ENCODE measurements at regions not wholly inside any gene's neighbourhood (a gene's known extent, or its start where the extent isn't known, plus 50 kb on each side); places are given as distances from the start of the nearest gene placed in this dataset.
"Not testable (repeated sequence)": the region's sequence is repeated elsewhere in the genome, so short reads cannot be mapped to it uniquely, and the experiment has no call there.

DNA sequence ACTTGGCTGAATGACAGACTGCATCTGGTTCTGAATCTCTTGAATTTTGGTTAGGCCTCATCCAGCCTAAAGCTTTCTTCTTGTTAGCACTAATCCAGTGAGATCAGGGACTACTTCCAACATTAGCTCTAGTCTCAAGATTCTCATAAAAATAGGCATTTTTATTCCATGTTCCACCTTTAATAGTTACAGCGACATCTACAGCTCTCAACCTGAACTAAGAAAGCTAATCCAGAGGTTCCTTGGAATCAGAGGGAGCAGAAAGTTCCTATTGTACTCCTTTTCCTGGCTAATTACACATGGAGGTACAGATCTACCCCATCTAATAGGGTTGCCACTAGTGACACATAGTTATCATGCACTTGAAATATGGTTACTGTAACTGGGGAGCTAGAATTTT lies 391.9 kb downstream of the RMST start:
- no peak for DNase-seq
- Histone ChIP-seq H3K27ac (ENCODE audit: low read length) (no peak overlapping the region), H3K36me3 (ENCODE audit: control insufficient read depth, insufficient read depth, low read length) (no peaks in the 10 kb centered on the region), H3K27me3 (ENCODE audit: control insufficient read depth, insufficient read depth, low read length) (no peaks in the 10 kb centered on the region), H3K4me3 (ENCODE audit: low read length) (no peak overlapping the region), H3K9me3 (ENCODE audit: control insufficient read depth, low read depth, low read length) (no peaks in the 10 kb centered on the region), H3K4me1 (ENCODE audit: control insufficient read depth, insufficient read depth, low read length) (no peaks in the 10 kb centered on the region)
- WGBS (ENCODE audit: insufficient coverage, low lambda C conversion rate), result no CpG with 5 or more reads among the region's 1 CpG

DNA sequence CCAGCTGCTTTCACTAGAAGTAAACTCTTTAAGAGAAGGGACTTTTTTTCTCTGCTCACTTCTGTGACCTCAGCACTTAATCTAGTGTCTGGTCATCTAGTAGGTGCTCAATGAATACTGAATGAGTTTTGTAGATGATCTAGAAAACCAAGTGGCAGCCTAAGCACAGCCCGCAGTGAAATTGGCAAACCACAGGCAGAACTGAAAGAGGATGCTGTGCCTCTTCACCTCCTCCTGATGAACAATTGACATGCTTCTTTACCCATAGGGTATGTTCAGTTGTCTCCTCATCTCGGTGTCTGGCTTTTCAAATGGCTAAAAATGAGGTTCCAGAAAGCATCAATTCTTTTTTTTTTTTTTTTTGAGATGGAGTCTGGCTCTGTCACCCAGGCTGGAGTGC lies 399.5 kb downstream of the RMST start:
- no CpG with 5 or more reads among the region's 2 CpGs for WGBS (ENCODE audit: insufficient coverage, low lambda C conversion rate)
- H3K27me3 ChIP-seq (ENCODE audit: control insufficient read depth, insufficient read depth, low read length), result no peaks in the 10 kb centered on the region

DNA sequence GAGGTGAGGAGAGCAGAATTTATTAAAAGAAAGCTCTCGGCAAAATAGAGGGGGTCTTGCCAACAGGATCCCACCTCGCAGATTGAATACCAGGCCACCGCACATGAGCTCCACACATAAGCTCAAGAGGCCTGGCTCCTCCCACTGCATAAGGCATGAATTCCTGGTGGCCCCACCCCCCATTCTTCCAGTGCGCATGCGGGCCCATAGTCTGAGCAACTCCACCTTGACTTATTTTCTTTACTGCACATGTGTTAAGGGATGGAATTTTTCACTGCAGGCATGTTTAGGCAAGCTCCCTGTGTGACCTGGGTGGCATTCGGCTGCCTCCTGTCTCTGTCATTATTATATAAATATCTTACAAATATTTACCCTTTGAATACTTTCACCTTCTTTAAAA lies 412.5 kb downstream of the RMST start:
- H3K27ac ChIP-seq (ENCODE audit: low read length), result no peak overlapping the region
- H3K36me3 ChIP-seq (ENCODE audit: control insufficient read depth, insufficient read depth, low read length), result no peaks in the 10 kb centered on the region
- DNase-seq, result no peak
- no peaks in the 10 kb centered on the region for H3K4me1 ChIP-seq (ENCODE audit: control insufficient read depth, insufficient read depth, low read length)
- H3K9me3 ChIP-seq (ENCODE audit: control insufficient read depth, low read depth, low read length), result no peaks in the 10 kb centered on the region
- no CpG with 5 or more reads among the region's 6 CpGs for WGBS (ENCODE audit: insufficient coverage, low lambda C conversion rate)
- H3K27me3 ChIP-seq (ENCODE audit: control insufficient read depth, insufficient read depth, low read length), result no peaks in the 10 kb centered on the region
- no peak overlapping the region for H3K4me3 ChIP-seq (ENCODE audit: low read length)

More for the DNA sequence above, 399.5 kb downstream of the RMST start:
- Histone ChIP-seq H3K27ac (ENCODE audit: low read length) (no peak overlapping the region), H3K9me3 (ENCODE audit: control insufficient read depth, low read depth, low read length) (no peaks in the 10 kb centered on the region), H3K4me3 (ENCODE audit: low read length) (no peak overlapping the region), H3K36me3 (ENCODE audit: control insufficient read depth, insufficient read depth, low read length) (no peaks in the 10 kb centered on the region), H3K4me1 (ENCODE audit: control insufficient read depth, insufficient read depth, low read length) (no peaks in the 10 kb centered on the region)
- no peak for DNase-seq

DNA sequence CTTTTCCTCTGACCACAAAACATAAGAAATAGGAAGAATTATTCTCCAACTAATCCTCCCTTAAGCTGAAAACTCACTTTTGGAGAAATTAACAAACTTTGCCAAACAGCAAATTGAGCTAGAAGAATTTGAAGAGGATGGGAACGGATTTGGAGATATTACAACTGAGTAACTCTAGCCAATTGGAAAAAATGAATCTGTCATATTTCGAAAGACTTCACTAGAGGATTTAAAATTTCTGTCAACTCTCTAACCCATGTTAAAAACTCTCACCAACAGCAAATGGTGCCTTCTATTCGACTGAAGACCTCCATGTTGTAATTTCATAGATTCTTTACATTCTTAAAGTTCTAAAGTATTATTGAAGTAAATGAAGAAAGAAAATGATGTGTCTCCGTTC lies 414.2 kb downstream of the RMST start:
- 90% methylated on average over 2 of the region's 4 CpGs for WGBS (ENCODE audit: insufficient coverage, low lambda C conversion rate)
- no peaks in the 10 kb centered on the region for H3K4me1 ChIP-seq (ENCODE audit: control insufficient read depth, insufficient read depth, low read length)
- H3K27me3 ChIP-seq (ENCODE audit: control insufficient read depth, insufficient read depth, low read length), result no peaks in the 10 kb centered on the region
- H3K9me3 ChIP-seq (ENCODE audit: control insufficient read depth, low read depth, low read length), result no peaks in the 10 kb centered on the region
- H3K27ac ChIP-seq (ENCODE audit: low read length), result no peak overlapping the region
- H3K4me3 ChIP-seq (ENCODE audit: low read length), result no peak overlapping the region
- DNase-seq, result no peak
- H3K36me3 ChIP-seq (ENCODE audit: control insufficient read depth, insufficient read depth, low read length), result no peaks in the 10 kb centered on the region

DNA sequence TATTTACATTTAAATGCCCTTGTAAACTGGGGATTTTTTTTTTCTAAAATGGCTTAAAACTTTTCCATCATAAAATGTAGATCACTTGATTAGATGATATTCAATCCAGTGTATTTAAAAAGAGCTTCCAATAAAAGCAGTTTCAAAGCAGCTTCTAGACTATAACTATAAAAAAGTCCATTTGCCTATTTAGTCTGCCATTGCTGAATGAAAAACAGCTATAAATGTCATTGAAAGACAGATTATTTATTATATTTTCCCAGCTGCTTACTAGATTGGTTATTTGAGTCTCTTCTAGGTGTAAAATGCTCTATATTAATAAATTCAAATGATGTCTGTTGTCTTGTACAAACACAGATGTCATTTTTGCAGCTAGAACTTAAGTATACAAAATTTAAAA lies 414.8 kb downstream of the RMST start:
- H3K27ac ChIP-seq (ENCODE audit: low read length), result no peak overlapping the region

DNA sequence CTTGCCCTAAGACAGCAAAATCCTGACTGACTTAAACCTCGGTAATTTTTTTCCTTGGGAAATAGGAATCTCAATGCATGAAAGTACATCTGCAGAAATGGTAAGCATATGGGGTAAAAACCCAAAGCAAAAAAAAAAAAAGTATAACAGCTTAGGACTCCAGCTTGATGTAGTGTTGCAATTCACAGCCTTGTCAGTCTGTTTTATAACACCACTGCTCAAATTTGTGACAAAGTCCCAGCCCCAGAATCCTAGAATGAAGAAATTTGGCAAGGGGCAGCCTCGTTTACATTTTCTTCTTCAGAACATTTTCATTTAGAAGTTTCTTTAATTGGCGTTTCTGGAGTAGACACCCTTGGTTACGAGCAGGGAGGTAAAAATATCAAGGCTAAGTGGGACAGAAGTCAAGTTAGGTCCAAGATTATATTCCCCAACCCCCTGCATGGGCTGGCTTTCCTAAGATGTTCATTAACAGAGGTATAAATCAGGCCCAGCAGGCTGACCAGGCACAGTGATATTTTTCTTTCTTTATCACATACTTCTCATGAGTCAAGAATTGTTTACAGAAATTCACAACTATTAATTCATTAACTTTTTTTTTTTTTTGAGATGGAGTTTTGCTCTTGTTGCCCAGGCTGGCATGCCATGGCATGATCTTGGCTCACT lies 424.0 kb downstream of the RMST start:
- no peaks in the 10 kb centered on the region for H3K36me3 ChIP-seq (ENCODE audit: control insufficient read depth, insufficient read depth, low read length)
- no peak for DNase-seq

More for the DNA sequence above, 414.8 kb downstream of the RMST start:
- Histone ChIP-seq H3K9me3 (ENCODE audit: control insufficient read depth, low read depth, low read length) (no peaks in the 10 kb centered on the region), H3K27me3 (ENCODE audit: control insufficient read depth, insufficient read depth, low read length) (no peaks in the 10 kb centered on the region), H3K36me3 (ENCODE audit: control insufficient read depth, insufficient read depth, low read length) (no peaks in the 10 kb centered on the region), H3K4me1 (ENCODE audit: control insufficient read depth, insufficient read depth, low read length) (no peaks in the 10 kb centered on the region), H3K4me3 (ENCODE audit: low read length) (no peak overlapping the region)
- no peak for DNase-seq

DNA sequence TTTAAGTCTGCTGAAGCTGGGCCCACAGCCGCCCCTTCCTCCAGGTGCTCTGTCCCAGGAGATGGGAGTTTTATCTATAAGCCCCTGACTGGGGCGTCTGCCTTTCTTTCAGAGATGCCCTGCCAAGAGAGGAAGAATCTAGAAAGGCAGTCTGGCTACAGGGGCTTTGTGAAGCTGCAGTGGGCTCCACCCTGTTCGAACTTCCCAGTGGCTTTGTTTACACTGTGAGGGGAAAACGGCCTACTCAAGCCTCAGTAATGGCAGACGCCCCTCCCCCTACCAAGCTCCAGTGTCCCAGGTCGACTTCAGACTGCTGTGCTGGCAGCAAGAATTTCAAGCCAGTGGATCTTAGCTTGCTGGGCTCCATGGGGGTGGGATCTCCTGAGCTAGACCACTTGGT lies 435.3 kb downstream of the RMST start:
- H3K4me1 ChIP-seq (ENCODE audit: control insufficient read depth, insufficient read depth, low read length); H3K27me3 ChIP-seq (ENCODE audit: control insufficient read depth, insufficient read depth, low read length); H3K4me3 ChIP-seq (ENCODE audit: low read length); H3K36me3 ChIP-seq (ENCODE audit: control insufficient read depth, insufficient read depth, low read length); H3K9me3 ChIP-seq (ENCODE audit: control insufficient read depth, low read depth, low read length); H3K27ac ChIP-seq (ENCODE audit: low read length); DNase-seq: not testable (repeated sequence)
- WGBS (ENCODE audit: insufficient coverage, low lambda C conversion rate), result no CpG with 5 or more reads among the region's 6 CpGs

More for the DNA sequence above, 424.0 kb downstream of the RMST start:
- no peak overlapping the region for H3K4me3 ChIP-seq (ENCODE audit: low read length)
- H3K4me1 ChIP-seq (ENCODE audit: control insufficient read depth, insufficient read depth, low read length), result no peaks in the 10 kb centered on the region
- no peak overlapping the region for H3K27ac ChIP-seq (ENCODE audit: low read length)
- H3K9me3 ChIP-seq (ENCODE audit: control insufficient read depth, low read depth, low read length), result no peaks in the 10 kb centered on the region
- 50% methylated on average over 2 of the region's 4 CpGs for WGBS (ENCODE audit: insufficient coverage, low lambda C conversion rate)
- no peaks in the 10 kb centered on the region for H3K27me3 ChIP-seq (ENCODE audit: control insufficient read depth, insufficient read depth, low read length)

DNA sequence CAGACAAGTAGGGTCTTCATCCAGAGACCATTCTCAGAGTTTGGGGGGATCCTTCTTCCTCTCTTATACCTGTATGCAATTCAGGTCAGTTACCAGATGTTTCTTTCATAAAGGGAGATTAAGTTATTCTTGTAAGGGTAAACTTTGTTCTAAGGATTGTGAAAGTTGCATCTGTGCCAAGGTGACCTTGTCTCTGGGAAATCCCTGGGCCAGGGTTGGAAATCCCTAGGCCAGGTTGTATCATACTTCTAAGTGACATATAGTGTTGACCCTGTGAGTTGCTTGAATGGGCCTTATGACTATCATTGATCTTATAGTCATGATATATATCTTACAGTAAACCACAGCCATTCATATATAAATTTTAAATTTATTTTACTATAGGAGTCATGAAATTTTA lies 436.9 kb downstream of the RMST start:
- Histone ChIP-seq H3K9me3 (ENCODE audit: control insufficient read depth, low read depth, low read length) (no peaks in the 10 kb centered on the region), H3K27ac (ENCODE audit: low read length) (no peak overlapping the region), H3K36me3 (ENCODE audit: control insufficient read depth, insufficient read depth, low read length) (no peaks in the 10 kb centered on the region), H3K4me1 (ENCODE audit: control insufficient read depth, insufficient read depth, low read length) (no peaks in the 10 kb centered on the region), H3K27me3 (ENCODE audit: control insufficient read depth, insufficient read depth, low read length) (no peaks in the 10 kb centered on the region), H3K4me3 (ENCODE audit: low read length) (no peak overlapping the region)
- DNase-seq, result no peak

DNA sequence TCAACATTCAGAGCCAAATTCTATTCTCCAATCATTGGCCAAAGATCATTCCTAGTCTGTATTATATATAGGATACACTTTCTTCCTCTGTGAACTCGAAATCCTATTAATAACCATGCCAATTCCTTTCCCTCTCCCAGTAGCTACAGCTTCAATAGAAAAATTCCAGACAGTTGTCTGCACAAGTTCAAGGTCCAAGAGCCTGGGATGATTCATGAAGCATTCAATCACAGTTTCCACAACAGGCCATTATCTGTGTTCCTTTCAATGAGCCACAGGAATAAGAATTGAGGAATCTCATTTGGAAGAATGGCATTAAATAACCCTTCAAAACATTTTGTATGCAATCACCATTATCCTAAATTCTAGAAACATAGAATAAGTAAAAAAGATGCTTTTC lies 437.4 kb downstream of the RMST start:
- no peaks in the 10 kb centered on the region for H3K4me1 ChIP-seq (ENCODE audit: control insufficient read depth, insufficient read depth, low read length)
- no peak overlapping the region for H3K27ac ChIP-seq (ENCODE audit: low read length)
- H3K9me3 ChIP-seq (ENCODE audit: control insufficient read depth, low read depth, low read length), result no peaks in the 10 kb centered on the region
- WGBS (ENCODE audit: insufficient coverage, low lambda C conversion rate), result 100% methylated on average over 1 of the region's 1 CpG
- DNase-seq, result peak; percentile 5 to 6
- H3K4me3 ChIP-seq (ENCODE audit: low read length), result no peak overlapping the region
- no peaks in the 10 kb centered on the region for H3K27me3 ChIP-seq (ENCODE audit: control insufficient read depth, insufficient read depth, low read length)
- no peaks in the 10 kb centered on the region for H3K36me3 ChIP-seq (ENCODE audit: control insufficient read depth, insufficient read depth, low read length)

DNA sequence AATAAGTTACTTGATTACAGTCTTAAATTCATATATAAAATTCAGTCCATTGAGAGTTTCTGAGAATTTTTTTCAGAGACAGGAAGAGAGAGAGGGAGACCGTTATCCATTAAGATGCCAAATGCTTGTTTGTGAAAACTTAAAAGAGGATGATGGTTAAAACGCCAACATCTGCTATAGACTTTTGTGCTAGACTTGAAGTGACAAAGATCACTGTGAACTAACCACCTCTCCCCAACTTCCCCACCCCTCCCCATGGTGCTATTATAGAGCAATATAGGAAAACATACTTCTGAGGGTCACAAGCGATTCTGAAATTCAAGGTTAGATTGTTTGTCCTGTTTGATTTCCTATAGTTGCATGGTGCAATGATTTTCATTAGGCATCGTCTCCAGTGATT lies 440.8 kb downstream of the RMST start:
- no CpG with 5 or more reads among the region's 4 CpGs for WGBS (ENCODE audit: insufficient coverage, low lambda C conversion rate)
- no peaks in the 10 kb centered on the region for H3K36me3 ChIP-seq (ENCODE audit: control insufficient read depth, insufficient read depth, low read length)
- DNase-seq, result no peak
- H3K27ac ChIP-seq (ENCODE audit: low read length), result no peak overlapping the region
- no peaks in the 10 kb centered on the region for H3K9me3 ChIP-seq (ENCODE audit: control insufficient read depth, low read depth, low read length)
- H3K4me3 ChIP-seq (ENCODE audit: low read length), result no peak overlapping the region
- no peaks in the 10 kb centered on the region for H3K4me1 ChIP-seq (ENCODE audit: control insufficient read depth, insufficient read depth, low read length)
- H3K27me3 ChIP-seq (ENCODE audit: control insufficient read depth, insufficient read depth, low read length), result no peaks in the 10 kb centered on the region

DNA sequence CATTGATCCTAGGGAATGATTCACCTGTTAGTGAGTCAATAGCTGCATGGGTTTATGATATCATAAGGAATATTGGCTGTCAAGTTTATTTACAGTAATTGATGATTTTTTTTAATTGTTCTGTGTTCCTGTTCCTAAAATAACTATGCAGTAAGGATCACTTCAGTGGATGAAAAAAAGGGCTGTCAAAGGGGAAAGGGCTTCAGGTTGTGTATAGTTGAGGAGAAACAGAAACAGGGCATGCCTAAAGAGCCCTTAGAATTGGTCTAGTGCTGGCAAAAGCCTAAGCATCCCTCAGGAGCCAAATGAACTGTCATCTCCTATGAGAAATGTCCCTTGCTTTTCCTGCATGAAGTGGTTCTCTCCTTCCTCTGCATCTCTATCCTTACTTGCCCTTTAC lies 444.9 kb downstream of the RMST start:
- H3K4me3 ChIP-seq (ENCODE audit: low read length), result no peak overlapping the region
- no peaks in the 10 kb centered on the region for H3K27me3 ChIP-seq (ENCODE audit: control insufficient read depth, insufficient read depth, low read length)
- H3K9me3 ChIP-seq (ENCODE audit: control insufficient read depth, low read depth, low read length), result no peaks in the 10 kb centered on the region
- H3K4me1 ChIP-seq (ENCODE audit: control insufficient read depth, insufficient read depth, low read length), result no peaks in the 10 kb centered on the region
- no peak overlapping the region for H3K27ac ChIP-seq (ENCODE audit: low read length)
- no peak for DNase-seq
- H3K36me3 ChIP-seq (ENCODE audit: control insufficient read depth, insufficient read depth, low read length), result no peaks in the 10 kb centered on the region

Data from large intestine (tissue), 3 donors.